GM18867 (cell line): ENCODE measurements at regions not wholly inside any gene's neighbourhood (a gene's known extent, or its start where the extent isn't known, plus 50 kb on each side); places are given as distances from the start of the nearest gene placed in this dataset.
A peak's percentile ranks its signal among the peaks of the same experiment; 100 is the strongest.

Experiments
- ATAC-seq: cut with Tn5 transposase; IDR thresholded peaks from one replicate; pipeline ENCODE4 v1.9.1; 2021; ENCODE audit warnings: mild to moderate bottlenecking, moderate library complexity; ENCODE audit not compliant: unreplicated experiment

DNA sequence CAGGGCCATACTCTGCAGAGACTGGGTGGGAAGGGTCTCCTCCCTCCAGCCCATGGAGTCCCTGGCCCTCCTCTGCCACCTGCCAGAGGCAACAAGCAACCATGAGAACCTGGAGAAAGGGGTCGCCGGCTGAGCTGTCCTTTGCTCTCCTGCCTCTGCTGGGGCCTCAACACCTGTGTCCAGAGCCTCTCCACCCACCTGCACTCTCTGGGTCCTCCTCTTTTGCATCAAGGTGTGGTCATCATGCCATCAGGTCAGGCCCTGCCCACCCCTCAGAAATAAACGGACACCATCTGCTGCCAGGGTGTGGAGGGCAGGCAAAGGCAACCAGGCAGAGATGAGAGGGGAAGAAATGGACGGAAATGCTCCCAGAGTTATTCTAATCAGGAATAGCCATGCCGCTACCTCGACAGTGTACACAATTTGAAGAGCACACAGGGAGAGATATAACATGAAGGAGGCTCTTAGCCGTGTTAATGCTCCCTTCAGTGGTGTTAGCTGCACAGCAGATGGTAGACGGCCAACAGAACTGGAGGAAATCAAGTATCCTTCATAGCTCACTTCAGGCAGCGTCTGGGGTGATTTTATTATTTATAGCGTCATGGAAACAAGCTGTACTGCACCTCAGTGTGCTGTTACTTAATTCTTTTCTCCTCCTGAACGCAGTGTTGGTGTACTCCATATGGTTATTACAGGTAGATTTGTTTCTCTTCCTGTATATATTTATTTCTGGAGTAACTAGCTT is 247.9 kb downstream of the TSN start:
- ATAC-seq = no peak

DNA sequence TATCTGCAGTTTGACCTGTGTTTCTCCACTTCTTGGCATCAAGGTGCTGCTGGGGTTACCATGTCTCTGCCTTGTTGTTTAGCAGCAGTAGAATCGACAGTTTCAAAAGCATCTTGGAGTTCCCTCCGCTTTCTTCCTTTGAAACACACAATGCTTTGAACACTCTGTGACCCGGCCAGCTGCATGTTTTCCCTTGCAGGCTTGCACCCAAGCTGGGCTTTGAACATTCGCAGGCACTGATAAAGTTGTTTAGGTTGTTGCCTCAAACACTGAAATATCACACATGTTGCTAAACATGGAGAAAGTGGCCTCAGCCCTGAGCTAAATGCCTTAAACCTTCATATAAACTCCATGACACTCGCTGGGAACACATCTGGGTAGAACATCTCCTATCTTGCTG is 251.7 kb downstream of the TSN start:
- no peak for ATAC-seq

DNA sequence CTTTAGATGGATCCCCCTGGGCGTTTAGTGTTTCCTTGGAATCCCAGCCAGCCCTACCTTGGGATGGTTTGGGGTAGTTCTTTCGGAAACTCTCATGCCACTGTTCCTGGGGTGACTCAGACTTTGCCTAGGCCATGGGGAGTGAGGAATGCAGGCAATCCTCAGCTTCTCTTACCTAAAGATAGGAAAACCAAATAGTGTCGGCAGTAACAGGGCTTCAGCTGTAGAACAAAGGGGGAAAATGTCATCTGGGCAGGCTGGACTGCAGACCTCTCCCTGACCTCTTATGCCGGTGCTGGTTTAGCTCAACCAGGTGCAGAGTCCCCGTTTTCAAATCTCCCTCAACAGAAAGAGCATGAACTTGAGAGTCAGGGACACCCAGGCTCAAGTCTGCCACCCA is 252.1 kb downstream of the TSN start:
- no peak for ATAC-seq

DNA sequence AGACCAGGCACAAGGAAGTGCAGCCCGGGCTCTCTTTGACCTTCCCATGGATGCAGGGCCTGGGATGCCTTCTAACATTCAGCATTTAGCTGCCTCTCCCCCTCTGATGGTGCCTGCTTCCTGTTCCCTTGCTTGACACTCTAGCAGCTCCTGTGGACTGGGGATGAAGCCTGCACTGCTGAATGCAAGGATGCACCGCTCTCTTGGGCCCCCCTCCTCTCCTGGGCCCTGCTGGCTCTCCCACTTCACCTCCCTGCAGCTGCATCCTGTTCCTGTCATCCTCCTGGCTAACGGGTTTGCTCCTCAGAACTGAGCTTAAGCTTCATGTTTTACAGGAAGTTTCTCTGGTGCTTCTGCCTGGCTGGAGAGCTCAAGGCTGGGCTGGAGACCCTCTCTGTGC is 254.1 kb downstream of the TSN start:
- ATAC-seq = no peak

DNA sequence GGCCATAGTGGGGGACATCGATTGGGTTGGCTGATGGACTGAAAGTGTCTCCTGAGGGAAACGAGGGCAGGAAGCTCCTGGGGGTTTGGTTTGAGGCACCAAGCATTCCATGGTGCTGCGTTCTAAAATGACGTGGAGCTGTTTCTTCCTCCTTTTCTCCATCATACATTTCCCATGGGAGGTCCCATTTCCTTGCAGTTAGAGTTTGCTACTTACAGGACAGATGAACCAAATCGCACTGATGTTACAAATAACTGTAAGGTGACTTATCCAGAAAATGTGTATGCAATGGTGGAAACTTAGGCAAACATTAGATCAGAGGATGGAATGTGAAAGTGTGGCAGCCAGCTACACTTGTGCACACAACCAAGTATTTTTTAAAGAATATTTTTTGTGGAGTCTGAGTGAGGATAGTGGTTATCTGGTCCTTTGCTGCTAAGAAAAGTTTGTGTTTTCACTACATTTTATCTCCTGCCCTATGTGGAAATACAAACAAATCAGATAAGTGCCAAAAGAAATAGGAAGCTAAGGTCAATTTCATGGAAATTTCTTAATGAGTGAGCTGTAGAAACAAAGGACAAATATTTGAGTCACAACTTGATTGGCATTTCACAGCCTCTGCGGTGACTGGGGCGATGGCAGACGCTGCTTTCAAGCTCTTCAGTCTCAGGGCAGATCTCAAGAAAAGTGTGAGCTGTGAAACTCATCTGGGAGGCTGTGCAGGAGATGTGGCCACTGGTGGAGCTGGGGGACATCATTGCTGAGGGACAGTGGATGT is 256.2 kb downstream of the TSN start:
- no peak for ATAC-seq

DNA sequence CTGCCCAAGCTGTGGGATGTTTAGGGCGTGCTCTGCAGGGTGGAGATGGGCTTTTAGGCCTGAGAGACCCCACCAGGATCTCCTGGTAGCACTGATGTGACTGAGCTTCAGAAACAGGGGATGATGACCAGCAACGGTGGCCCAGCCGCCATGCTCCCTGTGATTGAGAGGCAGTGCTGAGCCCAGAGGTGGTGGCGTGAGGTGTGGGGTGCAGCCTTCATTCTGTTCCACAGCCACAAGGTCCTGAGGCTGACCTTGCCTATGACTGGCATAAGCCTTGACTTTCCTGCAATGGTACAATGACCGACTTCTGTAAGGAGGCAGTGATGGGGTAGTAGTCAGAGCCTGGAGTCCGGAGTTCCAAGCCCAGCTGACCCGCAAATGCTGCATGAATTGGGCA is 263.3 kb downstream of the TSN start:
- ATAC-seq = no peak

DNA sequence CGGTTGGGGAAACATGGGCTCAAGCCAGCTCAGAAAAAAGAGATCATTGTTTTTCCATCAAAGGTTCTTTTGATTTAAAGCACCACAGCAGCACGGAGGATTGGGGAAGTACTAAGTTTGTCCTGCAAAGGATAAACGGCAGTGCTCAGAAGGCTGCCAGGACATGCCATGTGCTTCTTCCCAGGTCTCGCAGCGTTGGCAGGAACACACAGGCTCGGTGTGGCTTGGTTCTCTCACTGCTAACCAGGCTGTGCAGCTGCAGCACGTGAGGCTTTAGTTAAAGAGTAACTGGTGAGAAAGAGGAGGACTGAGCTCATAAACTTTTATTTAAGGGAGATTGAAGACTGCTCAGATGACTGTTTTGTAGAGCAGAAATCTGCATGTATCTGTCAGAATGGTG is 264.3 kb downstream of the TSN start:
- no peak for ATAC-seq

DNA sequence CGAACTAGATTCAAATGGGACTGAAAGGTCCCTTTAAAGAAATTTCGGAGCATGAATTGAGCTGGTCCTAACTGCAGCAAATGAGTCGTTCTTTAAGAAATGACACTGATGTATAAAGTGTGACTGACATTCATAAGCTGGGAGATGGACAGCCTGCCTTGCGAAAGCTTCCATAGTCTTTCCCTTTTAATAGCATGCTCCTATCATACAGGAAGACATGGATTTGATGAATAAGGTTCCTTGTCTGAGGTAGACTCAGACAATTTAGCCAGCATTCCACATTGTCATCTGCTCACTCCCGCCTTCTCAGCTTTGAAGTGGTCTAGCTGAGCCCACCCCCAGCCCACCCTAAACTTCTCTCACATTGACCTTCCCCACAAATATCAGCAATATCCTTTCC is 264.9 kb downstream of the TSN start:
- no peak for ATAC-seq

DNA sequence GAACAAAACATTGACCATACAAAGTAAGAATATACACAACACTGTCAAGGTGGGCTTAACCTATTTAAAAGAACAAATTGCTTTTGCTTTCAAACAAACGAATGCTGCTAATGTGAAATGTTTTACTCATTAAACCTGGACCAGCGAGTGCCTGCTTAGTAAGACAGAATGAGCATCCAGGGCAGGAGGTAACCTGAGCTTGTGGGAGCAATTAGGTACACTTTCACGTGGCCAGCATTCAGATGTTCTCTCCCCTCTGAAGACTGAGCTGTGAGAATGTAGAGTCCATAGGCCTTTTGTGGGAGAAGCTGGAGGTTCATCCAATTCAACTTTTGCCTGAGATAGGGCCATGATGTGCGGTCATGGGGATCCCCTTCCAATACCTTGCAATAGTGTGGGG is 266.5 kb downstream of the TSN start:
- no peak for ATAC-seq

DNA sequence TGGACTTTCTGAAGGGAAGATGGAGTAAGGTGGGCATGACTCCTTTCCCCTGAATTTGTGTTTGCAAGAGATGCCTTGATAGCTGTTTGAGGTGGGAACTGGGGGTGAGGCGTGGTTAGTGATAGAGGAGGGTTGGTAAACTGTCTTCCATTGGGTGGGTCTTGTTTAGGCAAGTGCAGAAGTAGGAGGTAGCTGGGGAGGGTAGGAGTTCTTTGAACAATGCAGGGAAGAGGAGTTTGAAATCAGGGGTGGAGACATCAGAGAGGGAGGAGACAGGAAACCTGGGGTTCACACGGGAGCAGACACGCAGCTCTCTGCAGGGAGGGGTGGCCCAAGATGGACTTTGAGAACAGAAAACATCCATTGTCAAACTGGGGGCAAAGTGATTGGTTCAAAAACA is 267.1 kb downstream of the TSN start:
- ATAC-seq = no peak

DNA sequence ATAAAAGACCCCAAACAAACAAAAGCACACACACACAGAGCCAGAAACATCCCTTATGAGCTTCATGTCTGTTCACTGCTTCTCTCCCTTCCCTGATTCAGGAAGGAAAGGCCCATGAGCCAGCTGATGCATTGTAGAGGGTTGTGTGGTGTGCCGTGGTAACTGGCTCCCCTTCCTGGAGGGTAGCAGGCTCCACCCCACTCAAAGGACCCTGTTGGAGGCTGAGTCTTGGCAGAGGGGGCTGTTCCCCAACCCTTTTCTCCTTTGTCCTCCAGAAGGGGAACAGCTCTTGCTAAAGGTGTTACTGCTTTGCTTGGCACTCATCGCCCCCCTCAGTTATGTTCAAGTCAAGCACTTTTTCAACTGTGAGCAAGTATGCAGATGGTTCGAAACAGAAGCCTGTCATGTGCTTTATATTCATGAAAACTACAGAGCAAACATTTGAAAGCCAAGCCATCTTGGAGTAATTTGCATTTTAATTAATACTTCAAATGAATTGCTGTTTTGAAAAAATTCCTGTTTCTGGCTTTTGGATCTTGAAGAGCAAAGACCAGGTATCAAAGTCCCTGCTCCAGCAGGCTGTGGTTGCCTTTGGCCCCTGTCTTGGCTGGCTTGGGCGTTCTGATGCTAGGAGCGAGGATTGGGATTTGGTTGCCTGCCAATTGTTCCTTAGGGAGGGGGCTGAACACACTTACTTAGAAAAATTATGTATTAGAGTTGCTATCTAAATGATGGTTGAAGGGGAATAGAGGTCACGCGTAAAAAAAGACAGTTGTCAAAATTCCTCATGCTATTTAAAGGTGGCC is 267.8 kb downstream of the TSN start:
- ATAC-seq = no peak

DNA sequence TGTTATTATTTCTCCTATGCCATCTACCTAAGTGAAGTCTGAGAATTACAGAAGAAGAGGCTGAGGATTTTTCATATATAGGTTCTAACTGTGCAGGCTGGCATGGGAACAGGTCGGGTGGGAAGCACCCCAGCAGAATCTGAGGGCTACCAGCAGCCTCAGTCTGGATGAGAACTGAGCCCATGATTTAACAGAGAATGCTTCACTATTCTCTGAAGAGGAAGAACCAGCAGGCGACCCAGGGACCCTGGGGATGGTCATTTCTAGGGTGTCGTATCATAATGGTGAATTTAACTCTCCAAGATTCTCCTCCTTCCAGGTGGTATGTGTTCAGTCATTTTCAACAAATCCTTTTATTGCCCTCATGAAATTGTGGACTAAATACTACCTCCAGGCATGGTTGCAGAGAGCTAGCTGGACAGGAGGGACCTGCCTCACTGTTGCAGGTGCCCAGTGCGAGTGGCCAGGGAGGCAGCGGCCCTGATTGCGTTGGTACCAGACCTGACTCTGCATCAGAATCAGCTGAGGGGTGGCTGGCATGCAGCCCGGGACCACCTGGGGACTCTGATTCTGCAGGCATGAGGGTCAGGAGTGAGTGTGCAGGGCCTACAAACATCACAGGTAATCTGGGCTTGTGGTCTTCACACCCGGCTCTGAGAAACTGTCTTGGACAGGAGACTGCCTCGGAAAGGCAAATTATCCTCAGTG is 272.2 kb downstream of the TSN start:
- ATAC-seq = no peak

DNA sequence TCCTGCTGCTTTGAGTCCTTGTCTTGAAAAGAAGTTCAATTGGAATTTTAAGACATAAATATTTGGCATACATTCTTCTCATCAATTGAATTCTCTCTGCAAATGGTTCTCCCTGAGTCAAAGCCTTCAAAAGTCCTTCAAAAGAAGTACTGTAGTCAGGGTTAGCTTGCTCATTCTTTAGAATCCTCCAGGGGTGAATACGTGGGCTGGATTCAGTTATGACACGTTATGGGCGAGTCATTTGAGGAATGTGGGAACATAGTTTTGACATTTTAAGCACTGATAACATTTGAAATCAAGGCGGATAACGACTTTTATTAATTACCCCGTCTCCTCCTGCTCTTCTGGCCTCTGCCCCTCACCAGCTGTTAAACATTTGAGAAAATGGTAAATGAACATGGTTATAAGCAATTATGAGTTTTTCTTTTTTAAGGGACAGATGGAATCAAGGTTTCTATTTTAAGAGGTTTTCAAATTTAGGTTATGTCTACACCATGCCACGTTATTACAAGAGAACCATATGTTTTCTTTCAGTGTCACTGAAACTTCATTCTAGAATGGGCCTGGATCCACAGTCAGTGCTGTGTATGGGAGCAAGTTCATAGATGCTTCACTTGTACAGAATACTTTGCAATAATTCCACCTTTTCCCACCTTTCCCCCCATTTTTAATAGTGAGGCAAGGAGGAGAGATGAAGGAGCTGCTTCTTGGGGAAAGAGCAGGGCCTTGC is 273.1 kb downstream of the TSN start:
- no peak for ATAC-seq

DNA sequence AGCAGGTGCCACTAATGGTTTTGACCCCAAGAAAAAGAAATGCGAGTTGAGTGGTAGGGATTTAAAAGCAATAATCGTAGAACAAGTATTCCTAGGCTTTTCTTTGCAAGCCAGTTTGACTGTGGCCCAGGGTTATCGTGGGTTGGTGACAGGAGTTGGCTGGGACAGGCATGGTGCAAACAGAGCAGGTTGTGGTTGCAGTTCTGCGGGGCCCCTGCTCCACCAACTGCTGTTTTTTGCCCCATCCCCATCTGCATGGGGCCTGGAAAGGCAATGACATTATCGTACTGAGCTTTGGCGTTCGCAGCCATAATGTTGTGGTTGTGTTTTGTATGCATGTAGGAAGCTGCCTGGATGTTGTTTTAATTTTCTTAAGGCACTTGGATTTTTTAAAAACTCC is 274.0 kb downstream of the TSN start:
- ATAC-seq = no peak

DNA sequence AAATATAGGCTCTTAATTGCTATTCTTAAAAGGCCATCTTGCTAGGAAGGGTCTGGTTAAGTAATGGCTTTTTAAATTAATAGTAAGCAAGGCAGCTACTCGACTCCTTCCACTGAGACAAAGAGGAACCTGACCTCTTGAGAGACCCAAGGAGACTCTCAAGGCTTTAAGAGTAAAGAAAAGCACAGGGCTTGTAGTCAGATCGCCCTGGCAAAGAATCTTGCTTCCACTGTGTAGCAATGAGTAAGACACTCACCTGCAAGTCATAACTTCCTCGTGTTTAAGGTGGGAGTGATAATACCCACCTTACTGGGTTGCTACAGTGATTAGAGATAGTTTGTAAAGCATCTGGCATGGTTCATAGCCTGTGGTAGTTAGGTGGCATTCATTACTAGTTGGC is 274.5 kb downstream of the TSN start:
- ATAC-seq = no peak

DNA sequence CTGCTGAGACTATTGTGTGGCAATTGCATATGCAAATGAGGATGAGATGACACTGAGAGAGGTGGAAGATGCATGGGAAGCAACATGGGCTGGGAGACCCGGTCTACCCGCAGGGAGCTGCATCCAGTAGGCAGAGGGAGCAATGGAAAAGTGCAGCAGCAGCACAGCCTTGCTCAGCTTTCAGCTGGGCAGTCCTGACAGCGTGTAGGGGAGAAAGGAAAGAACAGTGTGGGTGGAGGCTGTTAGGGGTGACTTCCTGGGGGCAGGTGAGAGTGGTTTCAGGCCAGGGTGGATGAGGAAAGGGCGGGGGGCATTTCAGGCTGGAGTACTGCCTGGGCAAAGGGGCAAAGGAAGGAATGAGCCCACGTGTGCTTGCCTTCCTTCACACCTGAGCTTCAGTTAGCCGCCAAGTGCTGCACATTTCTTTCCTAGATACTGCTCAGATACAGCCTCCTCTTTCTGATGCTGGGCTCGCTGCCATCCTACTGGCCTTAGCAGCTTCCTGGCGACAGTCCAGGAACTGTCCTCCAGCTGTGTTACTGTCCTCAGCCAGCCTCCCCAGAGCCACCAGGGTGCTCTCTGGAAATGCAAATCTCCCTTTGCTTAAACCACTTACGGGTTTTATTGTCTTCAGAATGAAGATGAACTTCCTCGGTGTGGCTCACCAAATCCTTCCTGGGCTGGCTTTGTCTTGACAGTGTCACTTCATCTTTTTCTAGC is 276.3 kb downstream of the TSN start:
- peak; percentile 54 for ATAC-seq

DNA sequence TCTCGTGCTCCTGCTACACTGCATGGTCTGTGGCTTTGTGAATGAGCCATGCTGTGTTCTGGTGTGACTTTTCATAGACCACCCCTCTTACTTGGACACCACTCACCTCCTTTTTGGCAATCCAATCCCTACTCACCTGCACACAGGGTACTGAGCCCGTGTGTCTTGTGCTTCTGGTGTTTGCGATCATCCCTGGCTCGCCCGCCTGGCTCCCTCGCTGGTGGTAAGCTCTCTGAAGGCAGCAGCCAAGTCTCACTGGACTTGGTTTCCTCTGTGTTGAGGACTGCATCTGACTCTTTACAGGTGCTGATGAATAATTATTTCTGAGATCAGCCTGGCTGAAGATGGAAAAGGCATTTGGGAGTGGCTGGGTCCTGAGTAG is 276.8 kb downstream of the TSN start:
- ATAC-seq = no peak

DNA sequence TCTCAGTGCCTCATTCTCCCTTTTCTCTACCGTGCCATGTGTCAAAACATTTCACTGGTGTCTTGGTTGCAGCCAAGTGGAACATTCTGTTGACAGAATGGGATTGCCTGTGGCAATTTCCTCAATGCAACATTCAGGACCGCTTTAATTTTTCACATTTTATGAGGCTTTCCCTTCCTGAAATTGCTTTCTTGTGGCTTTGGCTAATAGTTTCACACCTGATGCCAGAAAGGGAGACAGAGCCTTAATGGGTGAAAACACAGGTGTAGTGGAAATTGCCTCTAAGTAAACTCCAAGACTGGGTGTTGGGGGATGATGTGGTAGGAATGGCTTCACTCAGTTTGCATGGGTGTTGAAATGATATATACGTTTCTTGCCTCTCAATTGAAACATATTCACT is 278.3 kb downstream of the TSN start:
- ATAC-seq = no peak

DNA sequence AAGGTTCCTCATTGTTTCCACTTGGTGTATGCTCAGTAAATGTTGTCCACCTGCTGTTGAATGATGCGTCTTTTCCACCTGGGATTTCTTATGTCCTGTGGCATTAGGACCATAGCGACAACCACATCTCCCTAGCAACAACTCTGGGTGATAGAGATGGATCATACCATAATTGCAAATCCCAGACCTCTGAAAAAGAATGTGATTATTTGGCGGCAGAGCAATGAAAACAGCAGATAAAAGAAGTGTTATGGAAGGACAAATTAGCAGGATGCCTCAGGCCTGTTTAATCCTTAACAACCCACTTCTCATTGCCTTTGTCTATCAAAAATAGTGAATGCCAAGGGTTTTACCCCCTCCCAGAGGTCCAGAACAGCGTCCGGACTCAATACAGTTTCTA is 278.9 kb downstream of the TSN start:
- ATAC-seq = no peak

DNA sequence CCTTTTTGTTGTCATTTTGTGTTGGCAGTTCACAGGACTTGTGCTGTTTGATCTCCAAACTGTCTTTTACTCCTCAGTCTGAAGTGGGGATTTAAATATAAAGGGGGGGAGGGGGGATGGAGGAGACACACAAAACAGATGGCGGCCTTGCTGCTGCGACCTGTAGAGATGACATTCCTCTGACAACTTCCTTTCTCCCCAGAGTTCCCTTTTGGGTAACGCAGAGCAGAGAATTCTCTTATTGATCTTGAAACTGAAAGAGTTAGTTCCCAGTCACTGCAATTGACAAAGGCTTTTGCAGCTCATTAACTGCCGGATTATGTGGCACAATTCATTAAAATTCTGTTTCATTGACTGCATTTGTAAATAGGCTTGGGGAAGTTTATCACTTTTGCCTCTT is 279.3 kb downstream of the TSN start:
- no peak for ATAC-seq
